HFFc6 (cell line): ENCODE measurements at regions not wholly inside any gene's neighbourhood (a gene's known extent, or its start where the extent isn't known, plus 50 kb on each side); places are given as distances from the start of the nearest gene placed in this dataset.

Experiments used
- DNase-seq: peaks from one replicate; pipeline ENCODE4 v3.0.0-alpha.2; 2018
- H3K27ac Mint-ChIP-seq: 2 replicates; pipeline ENCODE4 v1.8.0; 2020; ENCODE audit warnings: mild to moderate bottlenecking, mixed read lengths
- H3K27me3 Mint-ChIP-seq: 2 replicates; pipeline ENCODE4 v1.8.0; 2021; ENCODE audit warnings: mild to moderate bottlenecking, moderate library complexity, mixed read lengths; ENCODE audit not compliant: insufficient read depth
- H3K36me3 Mint-ChIP-seq: 2 replicates; pipeline ENCODE4 v1.8.0; 2021; ENCODE audit warnings: low read depth, mixed read lengths
- H3K4me1 Mint-ChIP-seq: 2 replicates; pipeline ENCODE4 v1.8.0; 2020; ENCODE audit warnings: low read depth, mixed read lengths
- H3K4me3 Mint-ChIP-seq: 2 replicates; pipeline ENCODE4 v1.8.0; 2020; ENCODE audit warnings: mild to moderate bottlenecking, moderate library complexity, mixed read lengths
- H3K9me3 Mint-ChIP-seq: 2 replicates; pipeline ENCODE4 v1.8.0; 2020; ENCODE audit warnings: mild to moderate bottlenecking, mixed read lengths
- TF ChIP-seq, protein P1 (sequence below): fragments of 200-600 bp; sonication (generic); IDR thresholded peaks from 2 replicates; pipeline ENCODE4 v1.5.0; 2021; ENCODE audit warnings: antibody characterized with exemption, mild to moderate bottlenecking

- TF ChIP-seq, protein P1, sequence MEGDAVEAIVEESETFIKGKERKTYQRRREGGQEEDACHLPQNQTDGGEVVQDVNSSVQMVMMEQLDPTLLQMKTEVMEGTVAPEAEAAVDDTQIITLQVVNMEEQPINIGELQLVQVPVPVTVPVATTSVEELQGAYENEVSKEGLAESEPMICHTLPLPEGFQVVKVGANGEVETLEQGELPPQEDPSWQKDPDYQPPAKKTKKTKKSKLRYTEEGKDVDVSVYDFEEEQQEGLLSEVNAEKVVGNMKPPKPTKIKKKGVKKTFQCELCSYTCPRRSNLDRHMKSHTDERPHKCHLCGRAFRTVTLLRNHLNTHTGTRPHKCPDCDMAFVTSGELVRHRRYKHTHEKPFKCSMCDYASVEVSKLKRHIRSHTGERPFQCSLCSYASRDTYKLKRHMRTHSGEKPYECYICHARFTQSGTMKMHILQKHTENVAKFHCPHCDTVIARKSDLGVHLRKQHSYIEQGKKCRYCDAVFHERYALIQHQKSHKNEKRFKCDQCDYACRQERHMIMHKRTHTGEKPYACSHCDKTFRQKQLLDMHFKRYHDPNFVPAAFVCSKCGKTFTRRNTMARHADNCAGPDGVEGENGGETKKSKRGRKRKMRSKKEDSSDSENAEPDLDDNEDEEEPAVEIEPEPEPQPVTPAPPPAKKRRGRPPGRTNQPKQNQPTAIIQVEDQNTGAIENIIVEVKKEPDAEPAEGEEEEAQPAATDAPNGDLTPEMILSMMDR = no peak
- no peaks in the 10 kb centered on the region for H3K36me3 Mint-ChIP-seq
- no peak overlapping the region for H3K27ac Mint-ChIP-seq
- no peaks in the 10 kb centered on the region for H3K4me1 Mint-ChIP-seq
- H3K9me3 Mint-ChIP-seq = no peaks in the 10 kb centered on the region
- H3K4me3 Mint-ChIP-seq = no peak overlapping the region
- DNase-seq = no peak
- H3K27me3 Mint-ChIP-seq = peaks cover 5% of the 10 kb centered on the region
Observed at GRCh38 chr15:95347837-95348236, 982.7 kb upstream of the NR2F2 start.

- Mint-ChIP-seq H3K36me3 (no peaks in the 10 kb centered on the region), H3K4me3 (no peak overlapping the region), H3K27me3 (peaks cover 5% of the 10 kb centered on the region), H3K9me3 (no peaks in the 10 kb centered on the region), H3K27ac (no peak overlapping the region), H3K4me1 (no peaks in the 10 kb centered on the region)
- DNase-seq = no peak
- TF ChIP-seq, protein P1 = no peak
Observed at GRCh38 chr15:95350908-95351307, 979.6 kb upstream of the NR2F2 start.

DNA sequence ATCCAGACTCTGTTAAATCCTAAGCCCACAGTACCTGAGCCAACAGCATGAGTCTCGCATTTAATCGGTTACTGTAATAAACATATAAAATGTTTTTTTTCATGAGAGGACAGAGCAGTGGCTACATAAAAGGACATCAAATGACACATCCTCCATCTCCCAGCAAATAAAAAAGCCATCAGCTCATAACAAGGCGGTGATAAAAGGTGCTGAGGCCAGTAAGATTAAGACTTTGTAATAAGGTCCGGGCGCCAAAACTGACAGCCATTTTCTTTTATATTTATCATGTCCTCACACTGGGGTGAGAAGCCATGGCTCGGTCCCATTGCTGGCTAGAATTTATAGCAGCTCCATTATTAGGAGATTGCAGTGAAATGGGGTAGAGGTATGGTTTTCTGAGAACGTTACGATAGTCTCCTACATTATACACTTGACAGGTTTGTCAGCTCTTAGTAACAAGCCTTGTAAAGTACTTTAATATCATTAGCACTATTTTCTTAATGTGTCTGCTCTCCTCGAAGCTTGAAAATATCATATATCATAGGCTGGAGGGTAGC, 977.8 kb upstream of the NR2F2 start:
- Mint-ChIP-seq H3K4me3 (no peak overlapping the region), H3K9me3 (no peaks in the 10 kb centered on the region), H3K27ac (no peak overlapping the region), H3K36me3 (no peaks in the 10 kb centered on the region), H3K27me3 (peaks cover 5% of the 10 kb centered on the region), H3K4me1 (no peaks in the 10 kb centered on the region)
- TF ChIP-seq, protein P1 = no peak
- DNase-seq = no peak

DNA sequence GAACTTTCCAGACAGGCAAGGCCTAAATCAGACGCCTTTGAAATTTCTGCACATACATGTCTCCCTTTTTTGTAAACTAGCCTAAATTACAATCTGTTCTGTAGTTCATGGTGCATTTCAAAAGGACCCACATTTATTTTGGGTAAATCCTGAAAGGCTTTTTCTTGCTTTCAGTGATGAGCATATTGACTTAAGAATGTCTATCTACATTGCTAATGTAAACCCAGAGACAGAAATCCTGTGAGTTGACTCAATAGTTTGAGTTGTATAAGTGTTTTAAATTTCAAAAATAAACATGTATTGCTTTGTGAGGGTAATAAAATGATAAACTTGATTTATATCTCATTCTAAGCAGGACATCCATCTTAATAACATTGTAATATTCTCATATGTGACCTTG, 977.0 kb upstream of the NR2F2 start:
- no peaks in the 10 kb centered on the region for H3K9me3 Mint-ChIP-seq

GRCh38 chr15:95359966-95360365, 970.5 kb upstream of the NR2F2 start:
- H3K4me3 Mint-ChIP-seq = no peak overlapping the region
- peaks cover 5% of the 10 kb centered on the region for H3K36me3 Mint-ChIP-seq
- H3K27ac Mint-ChIP-seq = no peak overlapping the region
- peaks cover 4% of the 10 kb centered on the region for H3K27me3 Mint-ChIP-seq
- H3K9me3 Mint-ChIP-seq = peaks cover 5% of the 10 kb centered on the region; the same call in 1 of the 2 replicates
- TF ChIP-seq, protein P1 = no peak
- DNase-seq = no peak
- no peaks in the 10 kb centered on the region for H3K4me1 Mint-ChIP-seq

More for the DNA sequence above, 977.0 kb upstream of the NR2F2 start:
- Mint-ChIP-seq H3K4me1 (no peaks in the 10 kb centered on the region), H3K27ac (no peak overlapping the region), H3K36me3 (no peaks in the 10 kb centered on the region), H3K4me3 (no peak overlapping the region), H3K27me3 (peaks cover 2% of the 10 kb centered on the region)
- DNase-seq = no peak
- TF ChIP-seq, protein P1 = no peak

- Mint-ChIP-seq H3K4me1 (no peaks in the 10 kb centered on the region), H3K4me3 (no peak overlapping the region), H3K27ac (no peak overlapping the region), H3K27me3 (peaks cover 4% of the 10 kb centered on the region), H3K36me3 (peaks cover 5% of the 10 kb centered on the region), H3K9me3 (peaks cover 5% of the 10 kb centered on the region; the same call in 1 of the 2 replicates)
- DNase-seq = no peak
- TF ChIP-seq, protein P1 = no peak
Observed at GRCh38 chr15:95362306-95362705, 968.2 kb upstream of the NR2F2 start.
